Fibroblast of villous mesenchyme (primary cell): ENCODE measurements at regions not wholly inside any gene's neighbourhood (a gene's known extent, or its start where the extent isn't known, plus 50 kb on each side); places are given as distances from the start of the nearest gene placed in this dataset. TPM values are rescaled to one million over a fixed set of nuclear protein-coding genes. Genes with fewer than 3 reads are reported as not detected.
"Not testable (repeated sequence)": the region's sequence is repeated elsewhere in the genome, so short reads cannot be mapped to it uniquely, and the experiment has no call there.

ENCODE experiments used
- DNase-seq: peaks from one replicate; pipeline ENCODE4 v3.0.0-alpha.2; 2010; ENCODE audit warnings: low read depth
- H3K4me3 ChIP-seq: 2 replicates; pipeline ENCODE4 v1.5.1; 2011; ENCODE audit warnings: low read depth, mild to moderate bottlenecking, low read length
- small RNA-seq: library from RNA; depleted of rRNA; stranded (forward); fragments of <200 nt; gene quantifications from one replicate; pipeline ENCODE3, GENCODE V24; 2012

DNA sequence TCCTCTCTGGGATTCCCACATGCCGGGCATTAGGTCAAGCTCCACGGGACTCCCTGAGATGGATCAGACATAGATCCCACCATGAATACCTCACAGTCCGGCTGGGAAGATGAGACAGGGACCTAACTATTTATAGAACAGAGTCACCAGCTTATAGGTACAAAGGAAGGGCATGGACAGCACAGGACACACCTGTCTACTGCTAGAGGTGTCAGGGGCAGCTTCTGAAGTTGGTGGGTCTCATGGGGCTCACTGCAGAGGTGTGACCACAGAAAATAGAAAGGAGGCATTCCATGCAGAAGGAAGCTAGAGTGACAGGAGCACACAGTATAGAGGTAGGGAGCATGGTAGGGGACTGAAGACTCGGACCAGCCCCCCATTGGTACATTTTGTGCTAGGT, 1722.4 kb downstream of the SPATA31A7 start:
- H3K4me3 ChIP-seq, DNase-seq: not testable (repeated sequence)

DNA sequence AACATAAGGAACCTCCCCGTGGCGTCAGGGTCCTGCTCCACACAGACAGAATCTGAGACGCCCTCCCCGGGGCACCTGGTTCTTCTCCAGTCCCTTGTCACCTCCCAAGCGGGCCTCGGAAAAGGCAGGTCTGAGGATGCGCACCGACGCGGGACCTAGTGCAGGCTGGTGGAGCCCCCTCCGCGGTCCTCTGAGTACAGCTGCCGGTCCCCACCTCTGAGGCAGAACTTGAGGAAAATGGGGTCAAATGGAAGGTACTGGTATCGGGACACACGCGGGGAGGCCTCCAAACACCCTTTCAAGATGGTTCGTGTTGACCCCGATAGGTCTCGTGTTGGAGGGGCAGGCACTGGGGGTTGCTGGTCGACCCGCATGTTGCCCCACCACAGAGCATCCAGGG, 1725.3 kb downstream of the SPATA31A7 start:
- peak overlapping the region; percentile 27 for H3K4me3 ChIP-seq
- DNase-seq = not testable (repeated sequence)

DNA sequence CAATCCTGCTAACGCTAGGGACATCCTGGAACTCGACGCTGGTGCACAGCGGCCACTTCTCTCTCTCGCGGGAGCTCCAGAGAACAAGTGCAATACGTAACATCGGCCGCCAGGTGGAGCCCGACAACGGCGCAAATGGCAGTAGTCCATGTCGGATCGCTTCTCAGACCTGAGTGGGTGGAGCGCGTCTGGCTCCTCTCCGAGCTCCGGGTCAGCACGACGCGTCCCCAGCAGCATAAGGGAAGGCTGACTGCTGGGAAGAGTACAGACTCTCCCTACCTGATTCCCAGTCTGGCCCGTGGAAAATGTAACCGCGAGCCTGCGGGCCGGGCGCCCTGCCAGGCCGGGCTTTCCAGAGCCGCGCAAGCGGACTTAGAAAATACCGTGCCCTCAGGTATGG, 1725.8 kb downstream of the SPATA31A7 start:
- peak overlapping the region; percentile 25 for H3K4me3 ChIP-seq
- not testable (repeated sequence) for DNase-seq

DNA sequence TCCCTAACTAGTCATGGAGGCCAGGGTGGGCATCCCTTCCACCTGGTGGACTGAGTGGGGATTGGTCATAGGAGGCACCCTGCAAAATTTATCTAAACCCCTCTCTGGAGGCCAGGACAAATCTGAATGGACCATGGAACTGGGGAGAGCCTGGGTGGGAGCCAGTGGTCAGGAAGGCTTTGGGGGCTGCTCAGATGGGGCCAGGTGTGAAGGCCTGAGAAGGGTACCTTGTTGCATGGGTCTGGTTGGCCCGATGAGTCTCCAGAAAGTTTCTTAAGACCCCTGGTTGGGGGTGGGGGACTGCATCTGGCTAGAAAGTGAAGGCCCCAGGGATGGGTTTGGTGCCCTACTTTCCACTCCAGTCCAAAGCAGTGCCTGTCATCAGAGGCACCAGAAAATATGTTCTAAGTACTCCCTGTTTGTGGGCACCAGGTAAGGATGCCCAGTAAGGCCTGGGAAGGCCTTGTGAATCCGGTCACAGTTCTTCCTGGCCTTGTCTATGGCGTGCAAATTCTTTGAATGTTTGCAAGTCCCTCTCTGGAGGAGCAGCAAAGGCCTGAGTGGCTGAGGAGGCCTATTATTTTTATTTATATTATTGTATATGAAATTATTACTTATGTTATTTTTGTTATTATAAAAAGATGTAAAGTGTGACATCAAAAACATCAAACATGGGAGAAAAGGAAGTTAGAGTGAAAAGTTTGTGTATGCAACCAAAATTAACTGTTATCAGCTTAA, 1729.0 kb downstream of the SPATA31A7 start:
- DNase-seq, H3K4me3 ChIP-seq: not testable (repeated sequence)

DNA sequence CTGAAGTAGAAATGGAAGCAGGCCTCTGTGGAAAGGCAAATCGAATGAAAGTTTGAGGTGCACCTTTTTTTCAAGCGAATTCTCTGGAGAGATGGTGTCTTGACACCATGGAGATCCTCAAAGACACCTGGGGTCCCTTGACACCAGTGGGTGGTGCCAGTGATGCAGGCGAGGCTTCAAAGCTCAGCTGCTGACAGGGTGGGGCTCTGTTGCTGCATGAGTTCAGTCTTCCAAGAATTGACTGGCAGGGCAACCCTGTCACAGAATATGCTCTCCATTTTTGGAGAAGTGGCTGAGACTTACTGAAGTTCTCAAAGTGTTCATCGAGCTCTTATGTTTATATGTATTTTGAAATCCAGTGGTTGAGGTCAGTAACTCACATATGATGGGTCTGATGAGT, 1741.6 kb downstream of the SPATA31A7 start:
- DNase-seq, H3K4me3 ChIP-seq: not testable (repeated sequence)

DNA sequence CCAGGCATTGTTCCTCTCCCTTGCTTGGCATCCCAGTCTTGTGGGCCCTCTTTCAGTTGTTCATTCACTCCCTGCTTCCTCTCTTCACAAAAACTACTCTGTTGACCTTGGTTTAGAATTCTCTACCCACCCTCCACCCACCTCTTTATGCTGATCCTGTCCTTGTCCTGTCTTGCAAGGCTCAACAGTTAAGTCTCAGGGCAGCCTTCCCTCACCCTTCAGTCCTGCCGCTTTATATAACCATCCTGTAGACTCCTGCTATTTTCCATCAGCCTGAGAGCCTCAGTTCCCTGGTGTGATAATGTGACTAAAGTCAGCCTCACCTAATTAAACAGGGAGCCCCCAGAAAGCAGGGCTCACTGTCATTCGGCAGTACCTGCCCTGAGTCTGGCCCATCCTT, 1763.0 kb downstream of the SPATA31A7 start:
- not testable (repeated sequence) for H3K4me3 ChIP-seq, DNase-seq

Small RNAs in the stretch of these regions (small RNA-seq; reads per million reads assigned to genes)
- not detected for gene RNA5SP283
